ENCODE measurements at regions not wholly inside any gene's neighbourhood (a gene's known extent, or its start where the extent isn't known, plus 50 kb on each side); places are given as distances from the start of the nearest gene placed in this dataset.
"Not testable (repeated sequence)": the region's sequence is repeated elsewhere in the genome, so short reads cannot be mapped to it uniquely, and the experiment has no call there.

DNA sequence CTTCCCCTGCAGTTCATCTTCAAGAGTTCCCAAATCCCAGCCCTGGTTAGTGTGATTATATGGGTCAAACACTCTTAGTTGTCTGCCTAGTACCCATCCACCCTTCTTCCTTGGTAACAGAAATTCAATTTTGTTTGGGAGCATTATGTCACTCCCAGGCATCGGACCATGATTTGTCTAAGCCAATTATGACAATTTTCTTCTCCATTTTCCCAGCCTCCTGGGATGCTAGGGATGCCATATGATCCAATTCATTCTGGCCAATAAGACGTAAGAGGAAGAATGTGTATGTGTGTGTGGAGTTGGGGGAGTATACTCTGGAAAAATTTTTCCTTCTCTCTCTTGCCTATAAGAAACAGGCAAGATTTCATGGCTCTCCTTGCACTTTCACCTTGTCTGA, 465.9 kb downstream of the MID1IP1 start:
- Histone ChIP-seq H3K9me3 (ENCODE audit: insufficient read depth, low read length) (no peaks in the 10 kb centered on the region), H3F3A (ENCODE audit: insufficient read depth) (no peaks in the 10 kb centered on the region), H3K79me2 (ENCODE audit: insufficient read depth, low read length) (no peaks in the 10 kb centered on the region), H3K36me3 (ENCODE audit: low read length) (no peaks in the 10 kb centered on the region), H3K4me3 (ENCODE audit: insufficient read depth, low read length, poor library complexity, severe bottlenecking) (no peak overlapping the region), H3K27me3 (ENCODE audit: low read length) (no peaks in the 10 kb centered on the region), H4K20me1 (ENCODE audit: low read depth, low read length) (no peaks in the 10 kb centered on the region), H2AFZ (ENCODE audit: low read depth, low read length, severe bottlenecking) (no peak overlapping the region), H3K4me2 (ENCODE audit: low read depth, low read length, poor library complexity, severe bottlenecking) (no peak overlapping the region), H3K9ac (ENCODE audit: low read length) (no peak overlapping the region), H3K9me2 (replicated peaks; ENCODE audit: insufficient read depth, low read length) (no peaks in the 10 kb centered on the region), H3K27ac (ENCODE audit: low read depth, low read length) (no peak overlapping the region)
- TF ChIP-seq CTCF (IDR thresholded peaks at IDR 0.05; ENCODE audit: insufficient read depth, low read length, poor library complexity, severe bottlenecking) = no peak

DNA sequence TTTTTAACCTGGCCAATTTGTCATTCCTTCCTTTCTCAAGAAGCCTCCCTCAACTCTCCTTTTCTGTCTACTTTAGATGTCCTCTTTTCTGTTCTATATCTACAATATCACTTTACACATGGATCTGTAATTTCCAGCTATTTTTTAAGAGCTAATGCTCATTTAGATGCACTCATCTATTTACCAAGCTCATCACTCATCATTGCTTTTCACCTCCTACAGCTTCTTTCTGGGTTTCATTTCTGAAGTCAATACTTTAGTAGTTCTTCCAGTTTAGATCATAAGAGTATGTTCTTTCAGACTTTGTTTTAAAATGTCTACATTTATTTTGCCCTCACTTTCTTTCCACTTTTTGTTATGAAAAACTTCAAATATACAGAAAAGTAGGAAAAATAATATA, 466.9 kb downstream of the MID1IP1 start:
- Histone ChIP-seq H3K4me3 (ENCODE audit: insufficient read depth, low read length, poor library complexity, severe bottlenecking) (no peak overlapping the region), H3K79me2 (ENCODE audit: insufficient read depth, low read length) (no peaks in the 10 kb centered on the region), H3K27me3 (ENCODE audit: low read length) (no peaks in the 10 kb centered on the region), H3K9me3 (ENCODE audit: insufficient read depth, low read length) (no peaks in the 10 kb centered on the region), H3K4me2 (ENCODE audit: low read depth, low read length, poor library complexity, severe bottlenecking) (no peak overlapping the region), H3K36me3 (ENCODE audit: low read length) (no peaks in the 10 kb centered on the region), H3K9me2 (replicated peaks; ENCODE audit: insufficient read depth, low read length) (no peaks in the 10 kb centered on the region), H3F3A (ENCODE audit: insufficient read depth) (no peaks in the 10 kb centered on the region), H2AFZ (ENCODE audit: low read depth, low read length, severe bottlenecking) (no peak overlapping the region), H3K27ac (ENCODE audit: low read depth, low read length) (no peak overlapping the region), H4K20me1 (ENCODE audit: low read depth, low read length) (no peaks in the 10 kb centered on the region), H3K9ac (ENCODE audit: low read length) (no peak overlapping the region)
- no peak for TF ChIP-seq CTCF (IDR thresholded peaks at IDR 0.05; ENCODE audit: insufficient read depth, low read length, poor library complexity, severe bottlenecking)
- no peak for TF ChIP-seq EZH2phosphoT487 (conservative IDR thresholded peaks at IDR 0.05; ENCODE audit: low read length)

DNA sequence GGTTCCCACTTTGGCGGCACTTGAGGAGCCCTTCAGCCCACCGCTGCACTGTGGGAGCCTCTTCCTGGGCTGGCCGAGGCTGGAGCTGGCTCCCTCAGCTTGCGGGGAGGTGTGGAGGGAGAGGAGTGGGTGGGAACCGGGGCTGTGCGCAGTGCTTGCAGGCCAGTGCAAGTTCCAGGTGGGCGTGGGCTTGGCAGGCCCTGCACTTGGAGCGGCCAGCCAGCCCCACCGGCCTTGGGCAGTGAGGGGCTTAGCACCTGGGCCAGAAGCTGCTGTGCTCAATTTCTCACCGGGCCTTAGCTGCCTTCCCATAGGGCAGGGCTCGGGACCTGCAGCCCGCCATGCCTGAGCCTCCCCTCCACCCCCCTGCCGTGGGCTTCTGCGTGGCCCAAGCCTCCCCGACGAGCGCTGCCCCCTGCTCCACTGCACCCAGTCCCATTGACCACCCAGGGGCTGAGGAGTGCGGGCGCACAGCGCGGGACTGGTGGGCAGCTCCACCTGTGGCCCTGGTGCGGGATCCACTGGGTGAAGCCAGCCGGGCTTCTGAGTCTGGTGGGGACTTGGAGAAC, 474.3 kb downstream of the MID1IP1 start:
- no peak overlapping the region for H3K9ac ChIP-seq (ENCODE audit: low read length)
- H3K9me3 ChIP-seq (ENCODE audit: insufficient read depth, low read length) = no peaks in the 10 kb centered on the region
- no peaks in the 10 kb centered on the region for H3F3A ChIP-seq (ENCODE audit: insufficient read depth)
- no peak for TF ChIP-seq CTCF (IDR thresholded peaks at IDR 0.05; ENCODE audit: insufficient read depth, low read length, poor library complexity, severe bottlenecking)
- TF ChIP-seq EZH2phosphoT487 (conservative IDR thresholded peaks at IDR 0.05; ENCODE audit: low read length) = no peak
- H2AFZ ChIP-seq (ENCODE audit: low read depth, low read length, severe bottlenecking) = no peak overlapping the region
- no peaks in the 10 kb centered on the region for H3K36me3 ChIP-seq (ENCODE audit: low read length)
- no peak overlapping the region for H3K4me2 ChIP-seq (ENCODE audit: low read depth, low read length, poor library complexity, severe bottlenecking)
- H3K4me3 ChIP-seq (ENCODE audit: insufficient read depth, low read length, poor library complexity, severe bottlenecking) = no peak overlapping the region
- H3K9me2 ChIP-seq (replicated peaks; ENCODE audit: insufficient read depth, low read length) = no peaks in the 10 kb centered on the region
- H3K79me2 ChIP-seq (ENCODE audit: insufficient read depth, low read length) = no peaks in the 10 kb centered on the region
- H3K27ac ChIP-seq (ENCODE audit: low read depth, low read length) = no peak overlapping the region
- H3K27me3 ChIP-seq (ENCODE audit: low read length) = no peaks in the 10 kb centered on the region
- H4K20me1 ChIP-seq (ENCODE audit: low read depth, low read length) = no peaks in the 10 kb centered on the region

DNA sequence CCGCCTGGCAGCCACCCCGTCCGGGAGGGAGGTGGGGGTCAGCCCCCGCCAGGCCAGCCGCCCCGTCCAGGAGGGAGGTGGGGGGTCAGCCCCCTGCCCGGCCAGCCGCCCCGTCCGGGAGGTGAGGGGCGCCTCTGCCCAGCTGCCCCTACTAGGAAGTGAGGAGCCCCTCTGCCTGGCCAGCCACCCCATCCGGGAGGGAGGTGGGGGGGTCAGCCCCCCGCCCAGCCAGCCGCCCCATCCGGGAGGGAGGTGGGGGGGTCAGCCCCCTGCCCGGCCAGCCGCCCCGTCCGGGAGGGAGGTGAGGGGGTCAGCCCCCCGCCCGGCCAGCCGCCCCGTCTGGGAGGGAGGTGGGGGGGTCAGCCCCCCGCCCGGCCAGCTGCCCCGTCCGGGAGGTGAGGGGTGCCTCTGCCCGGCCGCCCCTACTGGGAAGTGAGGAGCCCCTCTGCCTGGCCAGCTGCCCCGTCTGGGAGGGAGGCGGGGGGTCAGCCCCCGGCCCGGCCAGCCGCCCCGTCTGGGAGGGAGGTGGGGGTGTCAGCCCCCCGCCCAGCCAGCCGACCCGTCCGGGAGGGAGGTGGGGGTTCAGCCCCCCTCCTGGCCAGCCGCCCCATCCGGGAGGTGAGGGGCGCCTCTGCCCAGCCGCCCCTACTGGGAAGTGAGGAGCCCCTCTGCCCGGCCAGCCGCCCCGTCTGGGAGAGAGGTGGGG, 476.6 kb downstream of the MID1IP1 start:
- H3K79me2 ChIP-seq (ENCODE audit: insufficient read depth, low read length) = not testable (repeated sequence)

More for the DNA sequence above, 476.6 kb downstream of the MID1IP1 start:
- not testable (repeated sequence) for H3K9ac ChIP-seq (ENCODE audit: low read length); H3K9me3 ChIP-seq (ENCODE audit: insufficient read depth, low read length); H3K27me3 ChIP-seq (ENCODE audit: low read length); H3K4me2 ChIP-seq (ENCODE audit: low read depth, low read length, poor library complexity, severe bottlenecking); H3K4me3 ChIP-seq (ENCODE audit: insufficient read depth, low read length, poor library complexity, severe bottlenecking); H3K36me3 ChIP-seq (ENCODE audit: low read length); H3F3A ChIP-seq (ENCODE audit: insufficient read depth); H3K27ac ChIP-seq (ENCODE audit: low read depth, low read length); H2AFZ ChIP-seq (ENCODE audit: low read depth, low read length, severe bottlenecking); H4K20me1 ChIP-seq (ENCODE audit: low read depth, low read length); H3K9me2 ChIP-seq (replicated peaks; ENCODE audit: insufficient read depth, low read length)
